Loucy (cell line): ENCODE measurements at regions not wholly inside any gene's neighbourhood (a gene's known extent, or its start where the extent isn't known, plus 50 kb on each side); places are given as distances from the start of the nearest gene placed in this dataset.
A peak's percentile ranks its signal among the peaks of the same experiment; 100 is the strongest.

Experiments
- H2AFZ ChIP-seq: fragments of 200-600 bp; sonication (generic); 2 replicates; pipeline ENCODE4 v1.6.0; 2016; ENCODE audit warnings: antibody characterized with exemption, mild to moderate bottlenecking, low read length, moderate library complexity
- H3F3A ChIP-seq: fragments of 200-600 bp; 2 replicates; pipeline ENCODE4 v1.6.0; 2016; ENCODE audit warnings: antibody characterized with exemption, low read depth, mild to moderate bottlenecking
- H3K27me3 ChIP-seq: fragments of 200-600 bp; sonication (generic); 2 replicates; pipeline ENCODE4 v1.6.1; 2014; ENCODE audit warnings: low read length, mild to moderate bottlenecking; ENCODE audit not compliant: insufficient read depth, poor library complexity, severe bottlenecking
- H3K36me3 ChIP-seq: fragments of 200-600 bp; sonication (generic); 2 replicates; pipeline ENCODE4 v1.6.1; 2016; ENCODE audit warnings: low read length; ENCODE audit not compliant: insufficient read depth
- H3K4me1 ChIP-seq: fragments of 200-600 bp; sonication (generic); 2 replicates; pipeline ENCODE4 v1.5.1; 2014; ENCODE audit warnings: low read length, mild to moderate bottlenecking; ENCODE audit not compliant: insufficient read depth, poor library complexity, severe bottlenecking
- H3K4me2 ChIP-seq: fragments of 200-600 bp; sonication (generic); 2 replicates; pipeline ENCODE4 v1.6.0; 2014; ENCODE audit warnings: antibody characterized with exemption, low read length, low read depth, mild to moderate bottlenecking; ENCODE audit not compliant: poor library complexity, severe bottlenecking
- H3K4me3 ChIP-seq: fragments of 200-600 bp; sonication (generic); 2 replicates; pipeline ENCODE4 v1.5.1; 2014; ENCODE audit warnings: low read length, mild to moderate bottlenecking, mixed read lengths; ENCODE audit not compliant: poor library complexity, severe bottlenecking
- H3K79me2 ChIP-seq: fragments of 200-600 bp; sonication (generic); 2 replicates; pipeline ENCODE4 v1.6.1; 2014; ENCODE audit warnings: low read length; ENCODE audit not compliant: insufficient read depth
- H3K9ac ChIP-seq: fragments of 200-600 bp; sonication (generic); 2 replicates; pipeline ENCODE4 v1.6.0; 2014; ENCODE audit warnings: mild to moderate bottlenecking, low read depth, low read length, moderate library complexity; ENCODE audit not compliant: poor library complexity, severe bottlenecking
- H3K9me2 ChIP-seq: fragments of 200-600 bp; sonication (generic); replicated peaks from 2 replicates; pipeline ENCODE4 v1.6.1; 2016; ENCODE audit warnings: low read depth, low read length, mixed read lengths
- H3K9me3 ChIP-seq: fragments of 200-600 bp; sonication (generic); 2 replicates; pipeline ENCODE4 v1.6.1; 2014; ENCODE audit warnings: mild to moderate bottlenecking, antibody characterized with exemption, low read length, low read depth; ENCODE audit not compliant: insufficient read depth
- H4K20me1 ChIP-seq: fragments of 200-600 bp; sonication (generic); 2 replicates; pipeline ENCODE4 v1.6.0; 2014; ENCODE audit warnings: antibody characterized with exemption, low read length, mild to moderate bottlenecking; ENCODE audit not compliant: insufficient read depth, poor library complexity, severe bottlenecking
- EZH2phosphoT487 ChIP-seq: fragments of 200-600 bp; IDR thresholded peaks from 2 replicates; pipeline ENCODE4 v1.6.1; 2018; ENCODE audit warnings: antibody characterized with exemption, mild to moderate bottlenecking, moderate library complexity, borderline replicate concordance
- TF ChIP-seq, protein P1 (sequence below): fragments of 200-600 bp; sonication (generic); conservative IDR thresholded peaks from 2 replicates; pipeline ENCODE4 v1.5.1; 2014; ENCODE audit warnings: mild to moderate bottlenecking, antibody characterized with exemption, low read length

GRCh38 chr4:54959131-54959530, 166.3 kb downstream of the KDR start:
- H3K9me3 ChIP-seq, result no peaks in the 10 kb centered on the region
- H3K4me2 ChIP-seq, result no peak overlapping the region
- no peaks in the 10 kb centered on the region for H4K20me1 ChIP-seq
- H3K4me1 ChIP-seq, result peaks cover 19% of the 10 kb centered on the region
- TF ChIP-seq, protein P1, sequence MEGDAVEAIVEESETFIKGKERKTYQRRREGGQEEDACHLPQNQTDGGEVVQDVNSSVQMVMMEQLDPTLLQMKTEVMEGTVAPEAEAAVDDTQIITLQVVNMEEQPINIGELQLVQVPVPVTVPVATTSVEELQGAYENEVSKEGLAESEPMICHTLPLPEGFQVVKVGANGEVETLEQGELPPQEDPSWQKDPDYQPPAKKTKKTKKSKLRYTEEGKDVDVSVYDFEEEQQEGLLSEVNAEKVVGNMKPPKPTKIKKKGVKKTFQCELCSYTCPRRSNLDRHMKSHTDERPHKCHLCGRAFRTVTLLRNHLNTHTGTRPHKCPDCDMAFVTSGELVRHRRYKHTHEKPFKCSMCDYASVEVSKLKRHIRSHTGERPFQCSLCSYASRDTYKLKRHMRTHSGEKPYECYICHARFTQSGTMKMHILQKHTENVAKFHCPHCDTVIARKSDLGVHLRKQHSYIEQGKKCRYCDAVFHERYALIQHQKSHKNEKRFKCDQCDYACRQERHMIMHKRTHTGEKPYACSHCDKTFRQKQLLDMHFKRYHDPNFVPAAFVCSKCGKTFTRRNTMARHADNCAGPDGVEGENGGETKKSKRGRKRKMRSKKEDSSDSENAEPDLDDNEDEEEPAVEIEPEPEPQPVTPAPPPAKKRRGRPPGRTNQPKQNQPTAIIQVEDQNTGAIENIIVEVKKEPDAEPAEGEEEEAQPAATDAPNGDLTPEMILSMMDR, result no peak
- TF ChIP-seq EZH2phosphoT487, result no peak
- no peak overlapping the region for H3K9ac ChIP-seq
- H3K27me3 ChIP-seq, result no peaks in the 10 kb centered on the region
- no peaks in the 10 kb centered on the region for H3F3A ChIP-seq
- H3K79me2 ChIP-seq, result no peaks in the 10 kb centered on the region
- no peak overlapping the region for H2AFZ ChIP-seq
- no peaks in the 10 kb centered on the region for H3K9me2 ChIP-seq
- H3K36me3 ChIP-seq, result no peaks in the 10 kb centered on the region
- H3K4me3 ChIP-seq, result no peak overlapping the region

DNA sequence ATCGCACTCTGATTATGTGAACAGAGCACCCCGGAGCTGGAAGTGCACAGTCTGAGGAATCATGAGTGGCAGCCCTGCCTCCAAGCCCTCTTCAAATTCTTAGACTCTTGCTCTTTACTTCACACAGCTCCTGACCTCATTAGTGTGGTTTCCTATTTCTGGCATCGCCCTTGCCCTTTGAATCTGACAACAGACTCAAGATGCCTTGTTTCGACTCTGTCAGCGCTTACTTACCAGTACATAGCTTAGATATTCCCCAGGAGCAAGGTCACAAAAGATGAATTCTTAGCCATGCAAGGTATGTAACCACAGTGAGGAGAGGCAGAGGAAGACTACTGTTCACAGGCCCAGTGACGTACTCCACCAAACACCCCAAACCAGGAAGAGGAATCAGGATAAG, 167.2 kb downstream of the KDR start:
- Histone ChIP-seq H4K20me1 (no peaks in the 10 kb centered on the region), H3K4me1 (peaks cover 19% of the 10 kb centered on the region), H3K9me3 (no peaks in the 10 kb centered on the region), H2AFZ (peak overlapping the region; percentile 43; the same call in 1 of the 2 replicates), H3K9ac (no peak overlapping the region), H3K9me2 (no peaks in the 10 kb centered on the region), H3K79me2 (no peaks in the 10 kb centered on the region), H3K36me3 (no peaks in the 10 kb centered on the region), H3K4me2 (no peak overlapping the region), H3K27me3 (no peaks in the 10 kb centered on the region), H3F3A (no peaks in the 10 kb centered on the region), H3K4me3 (no peak overlapping the region)
- no peak for TF ChIP-seq EZH2phosphoT487
- TF ChIP-seq, protein P1, result no peak

GRCh38 chr4:54954656-54955388, 170.6 kb downstream of the KDR start:
- H3F3A ChIP-seq, result no peaks in the 10 kb centered on the region
- H3K9me3 ChIP-seq, result no peaks in the 10 kb centered on the region
- no peak for TF ChIP-seq EZH2phosphoT487
- TF ChIP-seq, protein P1, result no peak
- no peaks in the 10 kb centered on the region for H3K79me2 ChIP-seq
- H3K4me2 ChIP-seq, result no peak overlapping the region
- no peaks in the 10 kb centered on the region for H3K36me3 ChIP-seq
- no peak overlapping the region for H3K9ac ChIP-seq
- H4K20me1 ChIP-seq, result no peaks in the 10 kb centered on the region
- peaks cover 24% of the 10 kb centered on the region for H3K4me1 ChIP-seq
- no peaks in the 10 kb centered on the region for H3K9me2 ChIP-seq
- no peak overlapping the region for H2AFZ ChIP-seq
- no peak overlapping the region for H3K4me3 ChIP-seq
- H3K27me3 ChIP-seq, result no peaks in the 10 kb centered on the region
